Type B pancreatic cell (in vitro differentiated cells): ENCODE measurements at regions not wholly inside any gene's neighbourhood (a gene's known extent, or its start where the extent isn't known, plus 50 kb on each side); places are given as distances from the start of the nearest gene placed in this dataset.

ENCODE experiments used
- DNase-seq: peaks from one replicate; pipeline ENCODE4 v3.0.0; 2021; ENCODE audit warnings: mixed read lengths; ENCODE audit not compliant: unreplicated experiment; ENCODE audit errors: extremely low spot score
- H3K27ac Mint-ChIP-seq: 2 replicates; pipeline ENCODE4 v1.8.0; 2021; ENCODE audit warnings: mild to moderate bottlenecking, mixed read lengths
- H3K27me3 Mint-ChIP-seq: 2 replicates; pipeline ENCODE4 v1.8.0; 2021; ENCODE audit warnings: mixed read lengths
- H3K36me3 Mint-ChIP-seq: 2 replicates; pipeline ENCODE4 v1.8.0; 2021; ENCODE audit warnings: mixed read lengths
- H3K4me1 Mint-ChIP-seq: one replicate; pipeline ENCODE4 v1.8.0; 2021; ENCODE audit warnings: mixed read lengths; ENCODE audit not compliant: unreplicated experiment
- H3K4me3 Mint-ChIP-seq: 2 replicates; pipeline ENCODE4 v1.8.0; 2021; ENCODE audit warnings: mild to moderate bottlenecking, mixed read lengths
- H3K9me3 Mint-ChIP-seq: 2 replicates; pipeline ENCODE4 v1.8.0; 2021; ENCODE audit warnings: mixed read lengths
- TF ChIP-seq, protein P1 (sequence below): fragments of 200-600 bp; sonication (generic); conservative IDR thresholded peaks from 2 replicates; pipeline ENCODE4 v1.5.0; 2021; ENCODE audit warnings: antibody characterized with exemption, mild to moderate bottlenecking

DNA sequence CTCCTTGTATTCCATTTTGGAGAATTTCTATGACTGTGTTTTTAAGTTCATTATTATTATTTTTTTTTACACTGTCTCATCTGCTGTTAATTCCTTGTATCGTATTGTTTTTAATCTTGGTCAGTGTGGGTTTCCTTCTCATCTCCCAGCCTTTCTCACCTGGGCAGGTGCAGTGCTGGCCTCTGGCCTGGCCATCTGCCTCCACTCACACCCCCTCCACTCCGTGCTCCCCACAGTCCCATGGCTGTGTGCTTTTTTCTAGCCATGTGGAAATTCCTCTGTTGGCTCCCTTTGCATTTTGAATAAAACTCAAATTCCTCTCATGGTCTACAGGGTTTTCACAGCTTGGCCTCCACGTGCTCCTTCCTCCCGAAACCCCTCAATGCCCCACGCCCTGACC is 50.3 kb upstream of the LINC01488 start:
- Mint-ChIP-seq H3K4me3 (peak overlapping the region; percentile 7), H3K27me3 (peaks cover 4% of the 10 kb centered on the region), H3K4me1 (peaks cover 28% of the 10 kb centered on the region), H3K36me3 (no peaks in the 10 kb centered on the region), H3K27ac (no peak overlapping the region), H3K9me3 (no peaks in the 10 kb centered on the region)
- no peak for DNase-seq
- TF ChIP-seq, protein P1, sequence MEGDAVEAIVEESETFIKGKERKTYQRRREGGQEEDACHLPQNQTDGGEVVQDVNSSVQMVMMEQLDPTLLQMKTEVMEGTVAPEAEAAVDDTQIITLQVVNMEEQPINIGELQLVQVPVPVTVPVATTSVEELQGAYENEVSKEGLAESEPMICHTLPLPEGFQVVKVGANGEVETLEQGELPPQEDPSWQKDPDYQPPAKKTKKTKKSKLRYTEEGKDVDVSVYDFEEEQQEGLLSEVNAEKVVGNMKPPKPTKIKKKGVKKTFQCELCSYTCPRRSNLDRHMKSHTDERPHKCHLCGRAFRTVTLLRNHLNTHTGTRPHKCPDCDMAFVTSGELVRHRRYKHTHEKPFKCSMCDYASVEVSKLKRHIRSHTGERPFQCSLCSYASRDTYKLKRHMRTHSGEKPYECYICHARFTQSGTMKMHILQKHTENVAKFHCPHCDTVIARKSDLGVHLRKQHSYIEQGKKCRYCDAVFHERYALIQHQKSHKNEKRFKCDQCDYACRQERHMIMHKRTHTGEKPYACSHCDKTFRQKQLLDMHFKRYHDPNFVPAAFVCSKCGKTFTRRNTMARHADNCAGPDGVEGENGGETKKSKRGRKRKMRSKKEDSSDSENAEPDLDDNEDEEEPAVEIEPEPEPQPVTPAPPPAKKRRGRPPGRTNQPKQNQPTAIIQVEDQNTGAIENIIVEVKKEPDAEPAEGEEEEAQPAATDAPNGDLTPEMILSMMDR, result no peak
